ENCODE measurements at regions not wholly inside any gene's neighbourhood (a gene's known extent, or its start where the extent isn't known, plus 50 kb on each side); places are given as distances from the start of the nearest gene placed in this dataset.
"Not testable (repeated sequence)": the region's sequence is repeated elsewhere in the genome, so short reads cannot be mapped to it uniquely, and the experiment has no call there.

DNA sequence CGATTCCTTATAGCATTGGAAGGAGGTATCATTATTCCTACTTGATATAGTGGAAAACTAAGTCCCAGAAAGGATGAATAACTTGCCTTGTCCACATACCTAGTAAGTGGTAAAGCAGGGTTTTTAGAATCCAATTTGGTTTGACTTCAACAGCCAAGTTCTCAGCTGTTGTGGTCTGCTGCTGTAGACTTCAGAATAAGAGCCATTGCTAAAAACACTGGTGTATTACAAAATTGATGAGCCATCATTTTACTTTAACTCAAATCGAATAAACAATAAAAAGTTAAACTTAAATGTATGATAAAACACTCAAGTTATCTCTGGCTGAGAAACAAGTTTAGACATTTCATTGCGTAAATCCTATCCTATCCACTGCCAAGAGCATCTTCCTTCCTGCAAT lies 610.8 kb downstream of the TLE1 start:
- intact Hi-C loops (cut with micrococcal nuclease), result no loop called here

DNA sequence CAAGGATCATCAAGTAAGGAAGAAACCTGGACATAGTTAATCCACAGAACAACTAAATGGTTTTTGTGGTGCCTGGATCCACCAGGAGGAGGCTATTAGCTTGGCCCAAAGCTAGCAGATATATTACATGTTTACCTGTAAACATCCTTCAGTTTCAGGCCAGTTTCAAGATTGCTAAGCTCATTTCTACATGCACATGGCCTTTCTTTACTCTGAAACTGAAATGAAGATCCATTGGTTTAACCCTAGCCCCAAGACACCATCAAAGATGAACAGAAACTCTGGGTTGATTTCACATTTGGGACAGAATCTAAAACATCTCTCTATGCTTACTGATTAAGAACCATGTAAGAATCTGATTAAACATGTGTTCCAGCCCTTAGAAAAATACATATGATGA lies 611.8 kb downstream of the TLE1 start:
- intact Hi-C loops (cut with micrococcal nuclease), result no loop called here

DNA sequence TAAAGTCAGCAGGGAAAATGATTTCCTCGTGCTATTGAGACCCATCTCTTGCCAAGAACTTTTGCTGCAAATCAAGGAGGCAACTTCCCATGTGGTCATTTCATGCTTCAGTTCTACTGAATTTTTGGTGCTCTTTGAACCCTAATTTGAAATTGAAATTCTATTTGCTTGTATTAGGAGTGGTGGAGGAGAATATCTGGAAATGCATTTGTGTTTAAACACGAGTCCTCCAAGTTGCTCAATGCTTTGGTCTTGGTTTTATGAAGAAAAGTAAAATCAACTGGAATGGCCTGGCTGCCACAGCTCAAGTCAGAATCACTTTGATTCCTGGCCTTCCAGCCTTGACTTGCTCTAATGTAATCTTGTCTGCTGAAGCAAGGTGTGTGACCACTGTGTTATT lies 613.2 kb downstream of the TLE1 start:
- intact Hi-C loops (cut with micrococcal nuclease), result no loop called here

DNA sequence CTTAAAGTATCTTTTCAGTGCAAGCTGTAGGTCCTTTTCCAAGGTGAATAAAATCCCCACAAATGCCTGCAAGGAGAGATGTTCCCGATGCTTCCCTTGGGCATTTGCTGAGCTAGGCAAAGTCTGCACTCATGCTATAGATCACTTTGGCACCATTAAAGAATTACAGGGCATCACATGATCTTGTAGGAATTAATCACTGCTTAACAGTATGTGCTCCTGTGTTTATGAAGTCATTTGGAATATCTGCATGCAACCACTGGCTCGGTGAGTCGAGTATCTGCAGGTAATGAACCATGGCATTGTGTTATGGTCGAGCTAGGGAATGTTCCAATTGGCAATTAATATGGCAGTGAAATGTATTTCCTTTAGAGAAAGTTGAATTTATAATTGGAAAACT lies 615.1 kb downstream of the TLE1 start:
- intact Hi-C loops (cut with micrococcal nuclease), result no loop called here

DNA sequence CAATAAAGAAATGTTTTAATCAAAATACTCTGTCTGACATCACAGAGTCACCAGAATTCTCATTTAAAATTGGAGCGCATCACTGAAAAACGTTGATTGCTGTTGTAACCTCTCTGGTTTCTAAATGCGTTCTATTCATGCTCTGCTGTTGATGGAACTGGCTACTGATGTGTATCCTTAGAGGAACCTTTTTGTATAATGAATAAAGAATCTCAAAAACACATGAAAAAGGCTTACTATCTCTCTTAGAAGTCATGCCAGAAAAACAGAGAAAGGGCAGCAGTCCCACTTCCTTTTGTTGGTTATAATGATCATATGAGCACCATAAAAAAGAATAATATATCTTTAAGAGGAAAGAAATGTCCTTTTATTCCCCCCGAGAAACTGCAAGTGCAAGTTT lies 615.5 kb downstream of the TLE1 start:
- intact Hi-C loops (cut with micrococcal nuclease), result no loop called here

DNA sequence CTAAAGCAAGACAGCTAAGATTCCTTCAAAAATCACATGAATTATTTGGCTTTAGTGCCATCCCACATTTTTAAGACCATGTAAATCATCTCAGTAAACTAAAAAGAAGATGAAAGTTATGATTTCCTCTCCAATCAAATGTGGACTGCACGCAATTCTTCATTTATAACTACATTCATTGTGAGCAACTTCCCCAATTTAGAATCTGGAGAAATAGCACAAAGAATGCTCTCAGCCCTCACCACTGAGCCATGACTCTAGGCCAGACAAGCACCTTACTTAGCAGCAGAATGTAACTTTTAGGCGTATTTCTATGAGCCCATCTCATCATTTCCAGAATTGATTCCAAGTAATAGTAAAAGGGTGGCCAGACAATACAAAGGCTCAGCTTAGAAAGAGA lies 616.6 kb downstream of the TLE1 start:
- intact Hi-C loops (cut with micrococcal nuclease), result no loop called here

DNA sequence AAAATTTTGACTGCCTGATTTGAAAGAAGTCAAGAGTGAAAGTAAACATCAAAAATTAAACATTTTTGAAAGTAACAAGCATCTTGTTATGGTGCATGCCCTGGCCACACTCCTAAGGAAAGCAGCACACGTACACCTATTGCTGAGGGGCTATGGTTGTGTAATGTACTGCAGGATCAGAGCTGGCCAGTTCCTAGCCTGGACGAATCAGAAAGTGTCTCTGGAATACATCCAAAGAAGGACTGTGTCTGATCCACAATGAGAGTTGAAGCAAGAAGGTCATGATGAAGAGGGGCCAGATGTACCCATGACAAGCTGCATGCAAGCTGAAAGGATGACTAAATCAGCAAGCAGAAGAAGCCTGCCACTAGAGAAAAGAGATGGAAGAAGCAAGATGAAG lies 618.2 kb downstream of the TLE1 start:
- intact Hi-C loops (cut with micrococcal nuclease), result no loop called here

DNA sequence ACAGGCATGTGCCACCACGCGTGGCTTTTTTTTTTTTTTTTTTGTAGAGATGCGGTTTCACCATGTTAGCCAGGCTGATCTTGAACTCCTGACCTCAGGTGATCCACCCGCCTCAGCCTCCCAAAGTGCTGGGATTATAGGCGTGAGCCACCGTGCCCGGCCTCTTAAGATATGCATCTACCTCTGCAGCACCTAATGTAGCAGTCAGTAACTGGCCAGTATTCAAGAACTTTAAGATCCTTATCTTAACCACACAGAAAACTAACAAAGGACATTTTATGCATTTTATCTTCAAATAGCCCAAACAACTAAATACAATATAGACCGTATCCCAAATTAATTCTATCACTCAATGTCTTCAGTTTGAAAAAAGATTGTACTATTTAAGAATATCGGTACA lies 618.7 kb downstream of the TLE1 start:
- intact Hi-C loops (cut with micrococcal nuclease), result no loop called here

DNA sequence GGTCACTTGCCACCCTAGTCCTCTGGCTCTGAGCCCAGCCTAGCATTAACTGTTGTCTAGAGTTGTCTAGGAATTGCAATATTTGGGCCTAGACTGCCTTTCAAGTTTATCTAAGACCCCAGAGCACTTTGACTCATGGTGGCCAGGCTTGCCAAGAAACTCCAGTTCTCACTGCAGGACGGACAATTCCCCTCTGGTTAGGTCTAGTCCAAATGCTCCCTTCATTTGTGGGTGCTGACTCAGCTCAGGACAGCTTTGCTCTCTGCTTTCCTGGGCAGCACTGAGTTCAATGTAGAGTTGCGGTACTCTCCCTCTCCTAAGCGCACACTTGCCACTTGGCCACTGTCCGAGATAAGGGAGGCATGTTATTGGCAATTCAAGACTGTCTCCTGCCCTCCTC lies 619.4 kb downstream of the TLE1 start:
- intact Hi-C loops (cut with micrococcal nuclease), result no loop called here

DNA sequence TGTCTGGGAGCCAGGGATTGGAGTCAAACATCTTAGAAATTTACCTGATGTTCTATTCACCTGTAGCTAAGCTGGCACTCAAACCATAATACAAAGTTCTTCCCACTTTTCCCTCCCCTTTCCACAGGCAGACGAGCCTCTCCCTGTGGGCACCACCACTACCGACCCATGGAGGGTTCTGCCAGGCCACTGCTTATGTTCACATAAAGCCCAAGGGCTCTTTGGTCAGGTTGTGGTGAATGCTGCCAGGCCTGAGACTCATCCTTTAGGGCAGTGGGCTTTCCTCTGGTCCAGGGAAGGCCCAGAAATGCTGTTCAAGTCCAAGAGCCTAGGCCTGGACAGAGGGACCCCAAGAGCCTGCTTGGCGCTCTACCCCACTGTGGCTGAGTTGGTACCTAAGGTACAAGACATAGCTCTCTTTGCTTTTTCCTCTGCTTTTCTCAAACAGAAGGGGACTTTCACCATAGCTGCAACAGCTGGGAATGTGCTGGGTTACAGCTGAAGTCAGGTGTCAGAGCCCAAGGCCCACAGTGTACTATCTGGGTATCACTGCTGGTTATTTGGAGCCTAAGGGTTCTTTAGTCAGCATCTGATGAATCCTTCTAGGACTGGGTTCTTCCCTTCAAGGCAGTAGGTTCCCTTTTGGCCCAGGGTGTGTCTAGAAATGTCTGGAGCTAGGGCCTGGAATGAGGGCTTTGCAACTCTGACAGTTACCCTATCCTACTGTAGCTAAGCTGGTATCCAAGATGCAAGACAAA lies 620.1 kb downstream of the TLE1 start:
- intact Hi-C loops (cut with micrococcal nuclease), result no loop called here

DNA sequence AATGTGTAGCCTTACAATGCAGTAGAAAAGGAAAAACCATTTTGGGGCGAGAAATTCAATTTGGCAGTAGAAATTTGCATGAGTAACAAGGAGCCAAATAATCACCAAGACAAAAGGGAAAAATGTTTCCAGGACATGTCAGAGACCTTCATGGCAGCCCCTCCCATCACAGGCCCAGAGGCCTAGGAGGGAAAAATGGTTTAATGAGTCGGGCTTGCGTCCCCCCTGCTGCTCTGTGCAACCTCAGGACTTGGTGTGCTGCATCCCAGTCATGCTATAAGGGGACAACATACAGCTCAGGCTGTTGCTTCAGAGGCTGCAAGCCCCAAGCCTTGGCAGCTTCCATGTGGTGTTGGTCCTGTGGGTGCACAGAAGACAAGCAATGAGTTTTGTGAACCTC lies 626.4 kb downstream of the TLE1 start:
- intact Hi-C loops (cut with micrococcal nuclease), result not testable (repeated sequence)

DNA sequence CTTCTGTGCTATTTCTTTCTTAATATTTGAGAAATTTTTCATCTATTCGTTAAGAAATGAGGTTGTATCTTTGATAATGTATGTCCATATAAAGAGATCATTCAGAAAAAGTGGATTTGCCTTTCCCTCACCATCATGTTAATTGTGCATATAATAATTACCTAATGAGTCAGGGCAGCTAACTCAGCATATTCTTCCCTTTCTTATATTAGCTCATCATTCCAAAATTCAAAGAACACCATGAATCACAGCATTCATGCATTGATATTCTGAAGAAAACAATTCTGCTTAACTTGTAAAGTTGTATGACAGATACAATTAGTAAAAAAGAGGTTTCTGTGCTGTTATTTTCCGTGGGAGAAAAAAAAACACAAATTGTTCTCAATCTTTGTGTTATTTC lies 630.6 kb downstream of the TLE1 start:
- intact Hi-C loops (cut with micrococcal nuclease), result no loop called here

DNA sequence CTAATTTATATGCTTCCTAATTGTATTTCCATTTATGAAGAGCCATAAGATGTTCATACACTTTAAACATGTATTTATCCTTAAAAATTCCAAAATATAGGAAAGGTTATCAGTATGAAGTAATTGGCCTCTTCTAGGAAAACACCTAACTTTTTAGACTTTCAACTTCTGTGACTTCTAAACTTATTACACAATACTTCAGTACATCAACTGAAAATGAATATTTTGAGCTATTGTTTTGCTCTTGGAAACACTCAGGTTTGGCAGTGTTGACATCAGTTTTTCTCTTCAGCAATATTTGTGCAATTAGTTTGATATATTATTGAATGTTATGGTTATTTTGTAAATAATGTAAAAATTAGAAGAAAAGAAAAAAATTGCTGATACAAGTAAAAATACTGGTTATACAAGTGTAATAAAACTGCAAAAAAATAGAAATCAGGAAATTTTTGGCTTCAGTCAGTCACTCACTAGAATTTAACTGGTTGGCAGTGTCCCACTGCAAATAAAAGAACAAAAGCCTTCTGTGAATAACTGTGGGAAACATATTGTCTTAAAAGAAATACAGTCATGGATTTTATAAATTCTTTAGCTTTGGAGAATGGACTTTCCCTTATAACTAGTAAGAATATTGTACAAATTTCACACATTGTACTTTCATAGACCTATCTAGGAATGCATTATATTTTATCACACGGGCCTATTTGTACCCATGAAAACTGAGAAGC lies 635.9 kb downstream of the TLE1 start:
- intact Hi-C loops (cut with micrococcal nuclease), result no loop called here

DNA sequence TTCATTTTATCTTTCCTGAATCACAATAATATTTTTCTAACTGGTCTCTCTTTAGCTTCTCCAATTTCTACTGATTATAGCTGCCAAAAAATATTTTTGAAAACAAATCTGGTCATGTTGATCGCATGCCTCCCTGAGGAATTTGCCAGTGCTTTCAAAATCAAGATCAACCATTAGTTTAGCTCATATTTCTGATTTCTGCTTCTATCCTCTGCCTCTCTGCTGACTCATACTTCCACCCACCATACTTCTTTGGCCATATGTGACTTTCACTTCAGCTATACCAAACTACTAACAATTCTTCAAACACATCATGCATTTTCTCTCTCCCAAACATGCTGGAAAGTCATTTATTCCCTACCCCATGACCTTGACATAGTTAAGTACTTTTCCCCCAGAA lies 636.5 kb downstream of the TLE1 start:
- intact Hi-C loops (cut with micrococcal nuclease), result no loop called here

DNA sequence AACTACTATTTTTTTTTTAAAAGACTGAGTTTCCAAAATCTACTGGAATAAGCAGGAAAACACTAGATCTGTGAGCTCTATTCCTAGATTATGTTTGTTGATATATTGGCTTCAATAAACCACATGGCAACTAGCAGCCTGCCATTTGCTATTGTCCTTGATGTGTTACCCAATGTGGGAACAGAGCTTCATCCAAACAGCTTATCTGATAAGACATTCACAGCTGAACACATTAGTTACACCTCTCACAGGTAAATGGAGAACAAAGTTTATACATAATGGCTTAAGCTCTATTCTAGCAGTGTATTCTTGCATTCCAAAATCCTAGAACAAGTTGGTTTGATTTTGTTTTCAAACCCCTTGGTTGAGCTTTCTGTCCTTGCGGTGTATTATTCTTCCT lies 642.1 kb downstream of the TLE1 start:
- intact Hi-C loops (cut with micrococcal nuclease), result no loop called here

DNA sequence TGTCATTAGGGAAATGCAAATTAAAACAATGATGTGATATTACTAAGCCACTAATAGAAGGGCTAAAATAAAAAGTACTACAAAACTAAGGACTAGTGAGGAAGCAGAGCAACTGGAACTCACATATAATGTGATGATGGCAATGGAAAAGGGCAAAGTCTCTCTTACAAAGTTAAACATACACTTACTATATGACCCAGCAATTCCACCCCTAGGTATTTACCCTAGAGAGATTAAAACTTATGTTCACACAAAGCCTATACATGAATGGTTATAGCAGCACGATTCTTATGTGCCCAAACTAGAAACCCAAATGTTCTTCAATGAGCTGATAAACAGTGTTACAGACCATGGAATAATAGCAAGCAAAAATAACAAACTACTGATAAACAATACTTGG lies 643.7 kb downstream of the TLE1 start:
- intact Hi-C loops (cut with micrococcal nuclease), result no loop called here

DNA sequence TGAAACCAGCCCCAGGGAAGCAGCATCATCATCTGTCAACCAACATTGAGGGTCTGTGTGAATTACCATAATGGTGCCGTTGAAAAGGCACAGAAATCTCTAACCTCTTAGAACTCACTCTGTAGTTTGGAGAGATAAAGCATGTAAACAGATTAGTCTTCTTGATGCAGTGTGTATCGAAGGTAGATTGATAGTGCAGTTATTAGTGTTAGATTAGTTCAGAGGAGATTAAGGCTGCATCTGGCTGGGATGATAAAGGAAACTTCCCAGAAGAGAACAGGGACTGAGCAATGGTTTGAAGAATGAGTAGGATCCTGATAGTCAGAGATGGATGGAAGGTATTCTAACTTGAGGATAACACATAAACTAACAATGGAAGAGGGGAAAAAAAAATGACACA lies 651.5 kb downstream of the TLE1 start:
- intact Hi-C loops (cut with micrococcal nuclease), result loop anchor here (10.0 kb wide), 1 partner anchor 57 kb away; no protein-coding TSS in a partner anchor

DNA sequence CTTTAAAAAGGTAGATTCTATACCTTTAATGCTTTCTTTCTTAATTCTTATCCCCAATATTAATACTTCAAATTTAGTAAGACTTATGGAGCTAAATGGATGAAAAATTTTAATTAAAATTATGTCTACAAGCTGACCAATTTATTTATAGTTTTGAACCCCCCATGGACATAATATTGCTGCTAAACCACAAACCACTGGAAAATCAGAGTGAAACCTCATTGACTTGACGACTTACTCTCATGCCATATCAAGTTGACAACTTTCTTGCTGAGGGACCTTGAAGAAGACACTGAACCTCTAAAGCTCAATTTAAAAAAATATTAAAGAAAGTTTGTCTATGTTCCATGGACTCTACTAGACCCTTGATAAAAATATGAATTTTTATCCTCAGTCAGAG lies 653.7 kb downstream of the TLE1 start:
- intact Hi-C loops (cut with micrococcal nuclease), result loop anchor here (10.0 kb wide), 1 partner anchor 59 kb away; no protein-coding TSS in a partner anchor

DNA sequence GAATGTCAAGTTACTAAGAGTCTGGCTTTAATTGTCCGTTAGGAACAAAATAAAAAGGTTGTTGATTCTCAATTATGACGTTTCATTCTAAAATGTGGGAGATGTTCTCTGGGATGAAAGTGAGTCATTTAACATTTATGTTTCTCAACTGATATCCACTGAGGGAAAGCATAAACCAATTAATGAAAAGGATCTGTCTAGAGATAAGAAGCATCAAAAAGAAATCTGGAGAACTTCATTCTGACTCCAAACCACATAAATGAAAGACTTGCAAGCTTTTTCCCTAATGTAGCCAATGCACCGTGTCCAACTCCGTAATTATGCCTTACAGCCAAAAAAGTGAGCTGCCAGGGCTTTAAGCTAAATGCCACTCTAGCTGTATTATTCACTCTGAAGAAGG lies 654.2 kb downstream of the TLE1 start:
- intact Hi-C loops (cut with micrococcal nuclease), result loop anchor here (10.0 kb wide), 1 partner anchor 60 kb away; no protein-coding TSS in a partner anchor

DNA sequence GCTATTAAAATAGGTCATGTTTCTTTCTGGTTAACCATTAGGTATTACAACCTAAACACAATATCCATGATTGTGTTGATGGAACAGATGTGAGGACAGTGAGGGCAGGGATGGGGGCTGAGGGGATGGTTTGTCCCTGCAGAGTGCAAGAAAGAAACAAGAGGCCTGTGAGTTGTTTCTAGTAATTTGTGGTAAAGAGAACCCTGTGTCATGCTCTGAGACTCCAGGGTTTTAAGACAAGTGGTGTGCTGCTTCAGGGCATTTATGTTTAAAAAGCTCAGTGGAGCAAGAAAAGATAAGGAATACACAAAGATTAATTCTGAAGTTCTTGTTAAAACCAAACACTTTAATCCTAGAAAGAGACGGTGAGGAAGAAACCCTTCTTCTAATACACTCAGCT lies 656.5 kb downstream of the TLE1 start:
- intact Hi-C loops (cut with micrococcal nuclease), result loop anchor here (10.0 kb wide), 1 partner anchor 62 kb away; no protein-coding TSS in a partner anchor

DNA sequence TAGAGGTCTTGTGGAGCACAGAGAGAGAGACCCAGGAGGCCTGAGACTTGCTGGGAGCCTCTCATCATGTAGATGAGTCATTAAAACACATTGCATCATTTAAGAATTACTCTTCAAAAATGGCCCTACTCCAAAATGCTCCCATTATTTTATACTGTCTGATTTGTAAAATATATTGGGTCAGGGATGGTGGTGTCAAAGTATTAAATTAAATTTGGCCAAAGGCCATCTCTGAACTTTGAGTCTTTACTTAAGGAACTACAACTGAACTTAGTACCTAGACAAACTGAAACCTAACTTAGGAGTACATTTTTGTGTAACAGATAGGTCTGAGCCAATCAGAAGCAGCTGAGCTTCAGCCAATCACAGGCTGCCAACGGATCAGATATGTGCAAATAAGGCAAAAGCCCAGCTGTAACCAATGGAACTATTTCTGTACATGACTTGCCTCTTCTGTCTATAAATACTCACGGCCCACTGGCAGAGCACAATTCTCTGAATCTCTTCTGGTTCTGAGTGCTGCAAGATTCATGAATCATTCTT lies 657.2 kb downstream of the TLE1 start:
- intact Hi-C loops (cut with micrococcal nuclease), result loop anchor here (10.0 kb wide), 1 partner anchor 63 kb away; no protein-coding TSS in a partner anchor

DNA sequence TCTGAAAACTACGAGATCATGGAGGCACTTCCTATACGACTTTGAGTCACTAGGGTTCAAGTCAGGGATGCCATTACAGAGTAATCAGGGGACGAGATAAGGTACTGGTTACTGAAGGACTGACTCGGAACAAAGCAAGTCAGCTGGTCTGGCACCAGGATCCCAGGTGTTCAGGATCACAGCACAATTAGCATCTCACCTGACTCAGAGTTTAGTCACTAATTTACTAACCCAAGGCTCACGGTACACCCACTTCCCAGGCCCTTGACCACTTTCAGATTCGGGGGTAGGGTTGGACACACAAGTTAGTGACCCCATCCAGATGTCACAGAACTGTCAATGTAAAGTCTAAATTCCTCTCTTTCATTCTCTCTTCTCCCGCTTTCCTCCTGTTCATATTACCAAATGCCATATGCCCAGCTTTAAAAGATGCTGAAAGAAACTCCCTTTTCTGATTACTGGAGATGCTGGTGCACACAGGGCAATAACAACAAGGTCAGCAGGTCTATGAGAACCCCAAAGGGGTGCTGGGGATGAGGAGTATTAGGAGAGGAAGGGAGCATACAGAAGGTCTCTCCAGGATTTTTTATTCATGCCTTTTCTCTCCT lies 657.8 kb downstream of the TLE1 start:
- intact Hi-C loops (cut with micrococcal nuclease), result loop anchor here (10.0 kb wide), 1 partner anchor 63 kb away; no protein-coding TSS in a partner anchor
